ENCODE measurements at regions not wholly inside any gene's neighbourhood (a gene's known extent, or its start where the extent isn't known, plus 50 kb on each side); places are given as distances from the start of the nearest gene placed in this dataset.
A peak's percentile ranks its signal among the peaks of the same experiment; 100 is the strongest.
"Not testable (repeated sequence)": the region's sequence is repeated elsewhere in the genome, so short reads cannot be mapped to it uniquely, and the experiment has no call there.

DNA sequence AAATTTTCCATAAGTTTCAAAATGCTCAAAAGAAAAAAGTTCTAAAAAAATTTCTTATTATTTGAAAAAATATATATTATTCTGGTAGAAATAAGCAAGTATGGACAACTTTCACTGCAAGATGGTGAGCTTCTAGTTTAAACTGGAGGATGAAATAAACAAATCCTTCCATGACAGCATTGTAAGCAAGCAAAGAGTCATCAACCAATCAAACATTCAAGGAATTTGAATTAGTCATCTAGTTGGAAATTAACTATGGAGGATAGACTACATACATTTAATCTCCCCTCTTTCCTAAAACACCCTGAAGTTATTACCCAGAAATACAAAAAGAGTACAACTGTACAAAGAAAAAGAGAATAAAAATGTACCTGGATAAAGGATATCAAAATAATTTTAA is 51.0 kb upstream of the IRX5 start:
- no peak for DNase-seq (ENCODE audit: low read depth in 2 of 2)

DNA sequence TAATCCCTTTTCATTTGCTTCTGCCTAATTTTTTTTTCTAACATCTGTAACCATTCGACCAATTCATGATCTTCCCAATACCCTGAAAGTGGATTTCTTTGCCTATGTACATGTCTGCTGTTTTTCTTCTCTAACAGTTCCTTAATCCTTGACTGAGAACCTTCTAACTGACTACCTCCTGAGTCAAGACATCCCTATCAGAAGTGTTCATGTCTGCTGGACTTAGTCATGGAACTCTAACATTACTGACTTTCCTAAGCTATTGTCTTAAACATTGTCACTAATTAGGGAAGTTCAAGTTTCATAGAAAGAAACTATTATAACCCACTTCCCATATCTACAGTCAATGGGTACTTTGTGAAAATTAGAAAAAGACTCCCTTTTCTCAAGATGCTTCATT is 52.4 kb upstream of the IRX5 start:
- no peak for DNase-seq (ENCODE audit: low read depth in 2 of 2)

DNA sequence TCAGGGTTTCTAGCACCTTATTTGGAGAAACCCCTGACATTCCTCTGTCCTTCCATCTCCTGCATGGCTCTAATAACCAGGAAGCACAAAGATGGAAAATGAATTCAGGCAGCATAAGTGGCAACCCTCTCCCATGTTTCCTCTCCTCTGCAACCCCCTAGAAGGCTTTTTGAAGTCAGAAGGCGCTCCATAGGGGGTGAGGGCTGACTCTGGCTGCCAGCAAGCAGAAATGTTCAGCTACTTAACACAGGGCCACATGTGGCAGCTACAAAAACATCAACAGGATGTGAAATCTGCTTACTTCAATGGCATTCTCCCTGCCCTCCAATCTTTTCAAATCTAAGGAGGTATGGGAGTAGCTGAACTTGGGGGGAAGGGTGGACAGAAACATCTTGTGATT is 55.2 kb upstream of the IRX5 start:
- no peak for DNase-seq (ENCODE audit: low read depth in 2 of 2)

GRCh38 chr16:54873716-54874373 is 56.8 kb upstream of the IRX5 start:
- DNase-seq (ENCODE audit: low read depth in 2 of 2) = not testable (repeated sequence)

DNA sequence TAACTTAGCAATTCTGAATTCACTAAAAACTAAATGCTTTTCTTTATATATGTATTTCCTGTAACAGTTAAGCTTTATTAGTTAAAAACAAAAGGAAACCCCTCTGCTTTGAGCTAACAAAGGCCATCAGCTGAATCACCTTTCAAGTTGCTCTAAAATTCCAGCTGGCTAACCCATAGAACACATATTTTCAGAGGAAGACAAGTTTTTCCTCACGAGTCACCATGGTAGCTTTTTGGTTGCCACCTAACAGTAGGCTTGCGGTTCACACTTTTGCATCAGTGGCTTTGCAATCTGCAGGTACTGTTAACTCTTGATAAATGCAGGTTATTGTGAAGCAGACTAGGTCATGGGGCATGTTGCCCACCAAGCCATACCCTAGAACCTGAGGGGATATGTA is 57.6 kb upstream of the IRX5 start:
- DNase-seq (ENCODE audit: low read depth in 2 of 2) = no peak

DNA sequence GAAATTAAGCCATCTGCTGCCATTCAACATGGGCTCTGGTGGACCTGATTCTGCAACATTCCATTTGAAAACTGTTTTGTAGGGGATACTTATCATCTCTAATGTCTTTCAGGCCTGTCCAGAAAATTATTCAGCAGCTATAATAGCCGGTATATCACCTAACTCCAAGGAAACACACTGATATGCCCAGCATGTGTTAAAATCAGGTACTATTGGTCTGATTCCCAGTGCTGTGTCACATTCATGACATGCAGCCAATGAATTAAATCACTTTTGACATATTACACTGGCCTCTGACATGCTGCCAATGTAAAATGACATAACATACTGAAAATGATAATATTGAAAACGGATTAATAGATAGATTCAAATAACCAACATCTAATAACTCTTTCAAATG is 60.5 kb upstream of the IRX5 start:
- no peak for DNase-seq (ENCODE audit: low read depth in 2 of 2)

DNA sequence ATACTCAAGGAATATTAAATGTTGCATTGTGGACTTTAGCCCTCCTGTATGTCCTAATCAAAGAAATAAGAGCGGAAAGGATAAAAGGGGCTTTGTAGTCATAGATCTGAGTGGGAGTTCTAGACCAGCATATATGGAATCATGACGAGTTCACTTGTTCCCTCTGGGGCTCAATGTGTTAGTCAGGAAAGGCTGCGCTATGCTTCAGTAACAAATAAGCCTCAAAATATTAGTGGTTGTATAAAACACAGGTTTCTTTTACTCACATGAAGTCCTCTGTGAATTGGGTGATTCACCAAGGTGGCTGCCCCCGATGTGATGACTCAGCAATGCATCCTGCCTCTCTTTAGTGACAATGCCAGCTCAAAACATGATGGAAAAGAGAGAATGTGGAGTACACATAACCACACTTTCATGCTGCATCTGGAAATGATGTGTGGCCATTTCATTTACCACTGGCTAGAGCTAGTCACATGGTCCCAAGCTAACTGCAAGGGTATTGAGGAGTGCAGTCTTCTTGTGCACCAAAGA is 63.3 kb upstream of the IRX5 start:
- DNase-seq (ENCODE audit: low read depth in 2 of 2) = peak in 1 of 2 donors; percentile 6

DNA sequence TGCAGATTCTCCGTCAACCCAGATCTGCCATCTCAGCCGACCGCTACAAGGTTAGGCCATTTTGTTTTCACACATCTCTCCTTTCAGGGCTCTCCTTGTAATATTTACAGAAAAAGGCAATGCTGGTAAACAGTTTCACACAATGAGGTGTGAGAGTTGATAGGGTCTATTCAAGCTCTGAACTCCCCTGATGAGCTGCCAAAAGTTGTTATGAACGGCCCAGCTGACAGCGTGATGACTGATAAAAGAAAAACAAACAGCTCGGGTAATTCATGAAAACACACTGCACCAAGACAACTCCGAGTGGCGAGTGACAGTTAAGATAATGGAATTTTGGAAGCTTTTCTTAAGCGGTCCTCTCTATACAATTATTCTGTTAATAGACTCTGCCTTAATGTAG is 68.1 kb upstream of the IRX5 start:
- DNase-seq (ENCODE audit: low read depth in 2 of 2) = no peak

DNA sequence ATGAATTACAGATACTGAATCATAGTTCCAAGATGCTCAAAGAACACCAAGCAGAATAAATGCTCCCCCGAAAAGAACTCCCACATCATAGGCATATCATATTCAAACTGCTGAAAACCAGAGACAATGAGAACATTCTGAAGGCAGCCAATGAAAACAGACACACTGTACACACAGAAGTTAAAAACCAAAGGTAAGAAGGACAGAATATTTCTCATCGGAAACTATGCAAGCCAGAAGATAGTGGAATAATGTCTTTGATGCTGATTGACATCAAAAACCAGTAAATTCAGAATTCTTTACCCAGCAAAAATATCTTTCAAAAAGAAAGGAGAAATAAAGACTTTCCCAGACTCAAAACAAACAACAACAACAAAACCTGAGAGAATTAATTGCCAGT is 73.8 kb upstream of the IRX5 start:
- no peak for DNase-seq (ENCODE audit: low read depth in 2 of 2)

DNA sequence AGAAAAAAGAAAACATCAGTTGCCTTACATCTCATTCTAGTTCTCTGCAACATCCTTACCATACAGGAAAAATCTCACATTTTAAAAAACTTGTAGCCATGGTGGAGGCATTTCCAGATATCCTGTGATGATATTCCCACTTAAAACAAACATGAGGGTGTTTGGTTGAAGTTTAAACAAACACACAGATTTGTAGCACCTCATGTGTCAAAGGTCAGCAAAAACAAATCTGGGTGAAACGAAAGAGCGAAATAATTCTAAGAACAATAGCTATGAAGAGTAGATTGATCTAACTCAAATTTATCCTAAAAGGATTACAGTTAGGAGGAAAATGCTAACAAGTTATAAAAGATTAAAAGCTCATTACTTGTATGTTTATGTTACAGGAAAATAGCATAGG is 83.1 kb upstream of the IRX5 start:
- DNase-seq (ENCODE audit: low read depth in 2 of 2) = no peak

DNA sequence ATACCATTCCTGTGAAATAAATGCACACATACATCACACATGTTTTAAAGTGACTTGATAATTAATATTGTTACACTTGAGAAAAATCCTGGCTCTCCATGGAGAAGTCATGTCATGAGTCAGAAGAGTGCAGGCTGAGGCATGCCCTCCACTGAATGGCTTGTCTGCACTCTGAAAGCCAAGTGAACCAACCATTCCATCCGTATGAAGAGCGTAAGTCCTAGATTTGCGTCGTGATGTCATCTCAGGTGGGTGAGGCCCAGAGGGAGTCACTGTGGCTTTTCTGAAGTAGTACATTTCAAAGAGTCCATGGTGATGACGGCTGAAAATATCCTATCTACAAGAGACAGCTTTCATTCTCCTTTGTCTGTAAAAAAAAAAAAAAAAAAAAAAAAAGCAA is 83.5 kb upstream of the IRX5 start:
- no peak for DNase-seq (ENCODE audit: low read depth in 2 of 2)

DNA sequence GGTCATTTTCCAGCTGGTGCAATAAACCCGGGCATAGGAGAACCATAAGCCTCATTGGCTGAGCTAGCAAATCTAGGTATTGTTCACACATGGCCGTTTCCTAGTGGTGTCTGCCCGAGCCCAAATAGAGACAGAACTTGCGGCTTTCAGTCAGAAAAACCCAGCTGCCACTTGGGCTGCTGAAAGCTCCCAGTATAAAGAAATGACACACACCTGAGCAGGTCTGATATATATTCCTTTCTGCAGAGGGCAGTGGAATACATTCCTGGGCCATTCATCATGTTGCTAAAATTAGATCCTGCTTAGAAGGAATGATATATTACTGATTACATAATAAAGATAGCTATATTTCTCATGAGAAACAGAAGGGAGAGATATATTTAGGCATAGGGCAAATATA is 83.9 kb upstream of the IRX5 start:
- no peak for DNase-seq (ENCODE audit: low read depth in 2 of 2)

DNA sequence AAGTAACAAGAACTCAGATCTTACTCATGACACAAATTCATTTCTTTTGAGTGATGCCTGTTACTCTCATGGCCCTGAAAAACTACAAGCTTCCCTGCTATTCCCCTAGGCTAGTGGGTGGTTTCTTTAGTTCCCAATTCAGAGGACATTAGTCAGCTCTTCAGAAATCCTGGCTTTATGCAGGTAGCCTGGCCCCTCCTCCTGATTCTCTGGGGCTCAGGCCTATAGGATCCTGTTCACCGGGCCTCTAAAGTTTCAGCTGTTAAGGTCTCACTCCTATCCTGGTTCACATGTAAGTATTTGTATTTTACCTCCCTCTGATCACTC is 87.3 kb upstream of the IRX5 start:
- DNase-seq (ENCODE audit: low read depth in 2 of 2) = no peak

GRCh38 chr16:54842743-54843423 is 87.8 kb upstream of the IRX5 start:
- DNase-seq (ENCODE audit: low read depth in 2 of 2) = no peak

GRCh38 chr16:54829691-54830090 is 101.0 kb upstream of the IRX5 start:
- no peak for DNase-seq (ENCODE audit: low read depth in 2 of 2)

GRCh38 chr16:54822892-54823291 is 107.8 kb upstream of the IRX5 start:
- no peak for DNase-seq (ENCODE audit: low read depth in 2 of 2)

DNA sequence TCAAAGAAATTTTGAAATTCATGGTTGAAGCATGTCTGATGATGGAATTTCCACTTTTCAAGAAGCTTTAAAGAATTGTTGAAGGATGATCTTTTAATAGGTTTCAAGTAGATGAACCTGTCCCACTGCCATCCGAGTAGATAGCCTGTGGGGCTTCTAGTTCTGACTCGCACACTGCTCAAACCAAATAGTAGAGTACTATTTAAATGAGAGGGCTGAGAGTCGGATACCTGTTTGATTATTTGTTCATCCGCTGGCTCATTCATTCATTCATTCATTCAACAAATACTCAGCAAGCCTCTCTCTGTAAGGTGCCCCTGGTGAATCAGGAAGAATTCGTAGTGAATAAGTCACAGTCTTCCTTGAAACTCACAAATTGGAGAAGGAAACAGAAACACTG is 108.2 kb upstream of the IRX5 start:
- no peak for DNase-seq (ENCODE audit: low read depth in 2 of 2)

DNA sequence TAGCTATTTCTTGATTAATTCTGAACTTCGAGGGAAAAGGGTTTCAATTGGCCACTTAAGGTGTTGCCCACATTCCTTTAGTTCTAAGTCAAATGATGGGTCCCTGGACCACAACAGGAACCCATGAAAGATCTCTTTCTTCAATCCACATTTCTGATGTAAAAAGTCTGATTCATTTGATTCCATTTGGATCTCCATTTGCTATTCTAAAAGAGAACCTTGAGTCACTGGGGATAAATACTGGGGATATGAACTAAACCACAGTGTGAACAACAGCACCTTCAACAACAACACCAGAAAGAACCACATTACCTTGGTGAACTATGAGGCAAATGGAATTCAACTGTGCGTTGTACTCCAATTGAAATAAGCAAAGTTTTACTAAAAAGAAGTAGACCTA is 108.9 kb upstream of the IRX5 start:
- DNase-seq (ENCODE audit: low read depth in 2 of 2) = no peak

DNA sequence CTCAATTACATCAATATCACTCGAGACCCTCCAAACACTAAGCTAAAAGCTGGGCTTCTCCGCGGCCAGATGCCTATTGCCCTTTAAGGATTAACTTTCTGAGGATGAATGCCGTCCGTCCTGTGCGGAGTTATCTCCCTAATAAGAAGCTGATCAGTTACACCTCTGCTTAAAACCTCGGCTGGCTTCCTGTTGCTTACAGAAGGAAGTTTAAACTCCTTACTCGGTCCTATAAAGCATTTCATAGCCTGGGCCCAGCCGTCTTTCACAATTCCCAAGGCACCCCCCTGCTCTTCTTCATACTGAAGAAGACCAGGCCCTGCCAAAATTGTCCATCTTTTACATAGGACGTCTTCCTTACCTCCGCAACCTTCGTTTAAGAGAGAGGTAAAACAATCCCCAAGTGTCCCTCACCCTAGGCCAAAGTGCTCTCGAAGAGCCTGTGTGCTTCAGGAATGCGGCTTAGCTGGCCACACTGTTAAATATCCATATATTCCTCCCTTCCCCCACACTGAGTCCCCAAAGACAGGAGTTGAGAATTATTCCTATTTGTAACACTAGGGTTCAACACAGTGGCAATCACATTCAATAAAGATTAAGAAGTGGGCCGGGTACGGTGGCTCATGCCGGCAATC is 112.6 kb upstream of the IRX5 start:
- no peak for DNase-seq (ENCODE audit: low read depth in 2 of 2)

- DNase-seq (ENCODE audit: low read depth in 2 of 2) = no peak
Measured at GRCh38 chr16:54817432-54817831, 113.2 kb upstream of the IRX5 start.

DNA sequence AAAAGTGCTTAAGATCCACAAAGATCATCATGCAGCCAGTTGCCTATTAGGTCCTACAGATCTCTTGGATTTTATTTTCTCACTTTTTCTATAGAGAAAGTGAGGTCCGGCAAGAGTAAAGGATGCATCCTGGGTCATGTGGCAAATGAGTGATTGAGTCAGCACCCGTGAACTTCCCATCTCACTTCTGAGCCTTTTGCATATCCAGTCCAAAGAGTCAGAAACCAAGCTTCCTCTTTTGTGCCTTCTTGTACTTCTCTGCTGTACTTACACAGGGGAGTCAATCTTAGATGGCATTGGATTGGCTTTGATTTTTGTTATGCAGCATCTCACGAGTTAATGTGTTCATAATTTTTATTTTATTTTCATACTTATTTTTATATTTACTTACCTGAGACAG is 114.2 kb upstream of the IRX5 start:
- no peak for DNase-seq (ENCODE audit: low read depth in 2 of 2)

DNA sequence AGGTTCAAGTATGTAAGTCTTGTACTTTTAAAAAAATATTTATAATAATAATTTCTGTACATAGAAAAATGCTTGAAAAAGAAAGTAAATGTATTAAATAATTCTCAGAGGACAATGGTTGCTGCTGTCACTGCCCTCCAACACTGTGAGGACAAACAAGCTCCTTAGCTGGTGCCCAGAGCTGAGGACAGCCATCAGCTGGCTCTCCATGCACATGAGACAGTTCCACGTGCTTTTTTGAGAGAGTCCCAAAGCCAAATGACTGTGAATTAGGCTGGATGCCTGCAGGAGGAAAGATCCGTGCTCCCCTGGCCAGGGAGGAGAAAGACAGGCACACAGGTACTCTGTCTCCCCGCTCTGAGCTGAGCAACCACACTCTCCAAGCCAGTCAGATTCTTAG is 115.5 kb upstream of the IRX5 start:
- DNase-seq (ENCODE audit: low read depth in 2 of 2) = no peak

DNA sequence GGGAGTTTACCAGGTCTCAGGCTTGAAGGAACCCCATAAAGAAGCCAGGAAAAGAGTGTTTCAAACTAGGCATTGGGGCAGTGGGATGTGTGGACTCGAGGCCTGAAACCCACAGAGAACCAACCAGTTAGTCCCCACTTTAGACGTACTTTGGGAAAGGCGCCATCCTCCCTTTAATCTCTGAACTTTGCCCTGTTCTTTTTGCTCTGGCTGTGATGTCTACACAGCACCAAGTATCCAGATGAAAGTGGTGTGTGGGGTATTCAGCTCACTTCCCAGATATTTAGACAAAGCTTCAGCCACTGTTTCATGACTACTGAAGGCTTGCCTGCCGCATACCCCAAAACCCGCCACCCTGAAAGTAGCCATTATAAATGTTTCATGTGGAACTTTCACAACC is 116.9 kb upstream of the IRX5 start:
- DNase-seq (ENCODE audit: low read depth in 2 of 2) = no peak
